H1 (cell line): ENCODE measurements at regions not wholly inside any gene's neighbourhood (a gene's known extent, or its start where the extent isn't known, plus 50 kb on each side); places are given as distances from the start of the nearest gene placed in this dataset.

Source experiments
- CHD2 ChIP-seq: IDR thresholded peaks from 2 replicates; pipeline ENCODE4 v1.6.1; 2012; ENCODE audit warnings: low read length, improper control_type of control experiment
- EP300 ChIP-seq, 2 experiments: IDR thresholded peaks; 1 replicate in 1 of 2; 2 replicates in 1 of 2; pipeline ENCODE4 v1.6.1; 2011 to 2012; ENCODE audit warnings: low read depth in 2 of 2, low read length in 2 of 2, mild to moderate bottlenecking in 2 of 2, borderline replicate concordance in 1 of 2, inconsistent platforms in 1 of 2, moderate library complexity in 1 of 2
- KDM1A ChIP-seq: fragments of 200-600, 300-600 bp; sonication (generic); IDR thresholded peaks from 2 replicates; pipeline ENCODE4 v1.7.1; 2016; ENCODE audit warnings: mild to moderate bottlenecking, low read length, borderline replicate concordance
- RNF2 ChIP-seq: fragments of 200-900, 300-1000 bp; sonication (generic); IDR thresholded peaks from 2 replicates; pipeline ENCODE4 v1.7.1; 2016; ENCODE audit warnings: borderline replicate concordance, low read depth, mild to moderate bottlenecking, antibody characterized with exemption, low read length; ENCODE audit not compliant: poor library complexity, severe bottlenecking; ENCODE audit errors: missing control alignments
- TF ChIP-seq, protein P1 (sequence below), 3 experiments: IDR thresholded peaks; 1 replicate in 2 of 3; 2 replicates in 1 of 3; pipeline versions ENCODE4 v1.5.1 to v1.6.1; 2011; ENCODE audit warnings: low read length in 3 of 3, mild to moderate bottlenecking in 3 of 3, inconsistent platforms in 2 of 3, low read depth in 1 of 3, moderate library complexity in 1 of 3; ENCODE audit not compliant: insufficient read depth in 1 of 3; ENCODE audit errors: control extremely low read depth in 1 of 3

DNA sequence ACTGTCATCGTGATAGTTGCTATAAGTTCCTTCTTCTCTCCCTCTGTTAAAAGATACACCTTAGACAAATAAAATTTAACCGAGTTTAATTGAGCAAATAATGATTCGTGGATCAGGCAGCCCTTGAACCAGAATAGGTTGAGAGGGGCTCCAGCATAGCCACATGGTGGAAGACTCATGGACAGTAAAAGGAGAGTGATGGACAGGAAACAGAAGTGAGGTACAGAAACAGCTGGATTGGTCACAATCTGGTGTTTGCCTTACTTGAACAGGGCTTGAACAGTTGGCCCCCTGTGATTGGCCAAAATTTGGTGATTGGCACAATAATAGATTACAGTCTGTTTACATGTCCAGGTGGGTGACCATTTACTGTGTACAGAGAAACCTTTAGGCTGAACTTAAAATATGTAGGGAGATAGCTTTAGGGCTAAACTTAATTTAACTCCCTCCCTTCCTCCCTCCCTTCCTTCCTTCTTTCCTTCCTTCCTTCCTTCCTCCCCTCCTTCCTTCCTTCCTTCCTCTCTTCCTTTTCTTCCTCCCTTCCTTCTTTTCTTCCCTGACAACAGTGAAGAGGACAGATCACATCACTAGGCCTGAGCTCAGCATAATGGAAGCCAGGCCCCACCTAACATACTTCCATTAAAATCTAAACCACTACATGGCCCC lies 531.8 kb upstream of the JARID2 start:
- TF ChIP-seq KDM1A (no peak), CHD2 (no peak), EP300 (IDR thresholded peaks at IDR 0.05; ENCODE audit: borderline replicate concordance in 1 of 2, low read depth in 2 of 2, low read length in 2 of 2) (no peak), RNF2 (no peak)
- TF ChIP-seq, protein P1, sequence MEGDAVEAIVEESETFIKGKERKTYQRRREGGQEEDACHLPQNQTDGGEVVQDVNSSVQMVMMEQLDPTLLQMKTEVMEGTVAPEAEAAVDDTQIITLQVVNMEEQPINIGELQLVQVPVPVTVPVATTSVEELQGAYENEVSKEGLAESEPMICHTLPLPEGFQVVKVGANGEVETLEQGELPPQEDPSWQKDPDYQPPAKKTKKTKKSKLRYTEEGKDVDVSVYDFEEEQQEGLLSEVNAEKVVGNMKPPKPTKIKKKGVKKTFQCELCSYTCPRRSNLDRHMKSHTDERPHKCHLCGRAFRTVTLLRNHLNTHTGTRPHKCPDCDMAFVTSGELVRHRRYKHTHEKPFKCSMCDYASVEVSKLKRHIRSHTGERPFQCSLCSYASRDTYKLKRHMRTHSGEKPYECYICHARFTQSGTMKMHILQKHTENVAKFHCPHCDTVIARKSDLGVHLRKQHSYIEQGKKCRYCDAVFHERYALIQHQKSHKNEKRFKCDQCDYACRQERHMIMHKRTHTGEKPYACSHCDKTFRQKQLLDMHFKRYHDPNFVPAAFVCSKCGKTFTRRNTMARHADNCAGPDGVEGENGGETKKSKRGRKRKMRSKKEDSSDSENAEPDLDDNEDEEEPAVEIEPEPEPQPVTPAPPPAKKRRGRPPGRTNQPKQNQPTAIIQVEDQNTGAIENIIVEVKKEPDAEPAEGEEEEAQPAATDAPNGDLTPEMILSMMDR (IDR thresholded peaks at IDR 0.05; ENCODE audit: control extremely low read depth in 1 of 3, insufficient read depth in 1 of 3, low read depth in 1 of 3, low read length in 3 of 3): no peak
